Brain microvascular endothelial cell (primary cell): ENCODE measurements at regions not wholly inside any gene's neighbourhood (a gene's known extent, or its start where the extent isn't known, plus 50 kb on each side); places are given as distances from the start of the nearest gene placed in this dataset.
"Not testable (repeated sequence)": the region's sequence is repeated elsewhere in the genome, so short reads cannot be mapped to it uniquely, and the experiment has no call there.

Experiments
- DNase-seq: peaks from one replicate; pipeline ENCODE4 v3.0.0-alpha.2; 2020
- H3K27ac ChIP-seq: fragments of 250-450 bp; sonication (Bioruptor Pico); 2 replicates; pipeline ENCODE4 v1.5.1; 2020; ENCODE audit warnings: mild to moderate bottlenecking, moderate library complexity
- H3K27me3 ChIP-seq: fragments of 250-450 bp; sonication (Bioruptor Pico); replicated peaks from 2 replicates; pipeline ENCODE4 v1.5.1; 2020; ENCODE audit warnings: mild to moderate bottlenecking
- H3K36me3 ChIP-seq: fragments of 250-450 bp; sonication (Bioruptor Pico); replicated peaks from 2 replicates; pipeline ENCODE4 v1.5.1; 2020; ENCODE audit warnings: mild to moderate bottlenecking
- H3K4me3 ChIP-seq: 2 replicates; pipeline ENCODE4 v1.5.1; 2011; ENCODE audit warnings: low read depth, mild to moderate bottlenecking, control low read depth, low read length, moderate library complexity
- in situ Hi-C: cut with HindIII; loops from 2 replicates; pipeline ENCODE4 v1.10.0; 2017; ENCODE audit warnings: low sequenced_read_pairs, low pct_ligation_motif_present
- TF ChIP-seq, protein P1 (sequence below): IDR thresholded peaks from 2 replicates; pipeline ENCODE4 v1.5.1; 2011; ENCODE audit warnings: low read depth, mild to moderate bottlenecking, moderate library complexity, low read length, control low read depth, inconsistent platforms; ENCODE audit errors: missing control alignments

DNA sequence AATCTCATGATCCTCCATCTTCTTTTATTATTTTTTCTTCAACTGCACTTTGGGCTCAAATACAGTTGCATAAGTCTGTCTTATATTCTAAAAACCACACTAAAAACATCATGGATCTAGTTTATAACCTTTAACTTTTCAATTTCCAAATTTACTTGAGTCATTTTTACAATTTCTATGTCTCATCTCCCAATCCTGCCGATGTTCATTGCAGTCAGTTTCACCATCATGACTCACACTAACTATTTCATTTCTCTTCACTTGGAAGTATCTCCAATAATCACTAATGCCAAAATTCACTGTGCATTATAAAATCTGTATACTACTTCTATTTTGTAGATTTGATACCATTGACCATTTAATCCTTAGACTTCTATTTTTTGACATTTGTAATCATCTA lies 806.9 kb upstream of the SORCS1 start:
- Histone ChIP-seq H3K36me3 (no peaks in the 10 kb centered on the region), H3K4me3 (no peak overlapping the region), H3K27me3 (no peaks in the 10 kb centered on the region), H3K27ac (no peak overlapping the region)
- in situ Hi-C loops = no loop called here
- TF ChIP-seq, protein P1, sequence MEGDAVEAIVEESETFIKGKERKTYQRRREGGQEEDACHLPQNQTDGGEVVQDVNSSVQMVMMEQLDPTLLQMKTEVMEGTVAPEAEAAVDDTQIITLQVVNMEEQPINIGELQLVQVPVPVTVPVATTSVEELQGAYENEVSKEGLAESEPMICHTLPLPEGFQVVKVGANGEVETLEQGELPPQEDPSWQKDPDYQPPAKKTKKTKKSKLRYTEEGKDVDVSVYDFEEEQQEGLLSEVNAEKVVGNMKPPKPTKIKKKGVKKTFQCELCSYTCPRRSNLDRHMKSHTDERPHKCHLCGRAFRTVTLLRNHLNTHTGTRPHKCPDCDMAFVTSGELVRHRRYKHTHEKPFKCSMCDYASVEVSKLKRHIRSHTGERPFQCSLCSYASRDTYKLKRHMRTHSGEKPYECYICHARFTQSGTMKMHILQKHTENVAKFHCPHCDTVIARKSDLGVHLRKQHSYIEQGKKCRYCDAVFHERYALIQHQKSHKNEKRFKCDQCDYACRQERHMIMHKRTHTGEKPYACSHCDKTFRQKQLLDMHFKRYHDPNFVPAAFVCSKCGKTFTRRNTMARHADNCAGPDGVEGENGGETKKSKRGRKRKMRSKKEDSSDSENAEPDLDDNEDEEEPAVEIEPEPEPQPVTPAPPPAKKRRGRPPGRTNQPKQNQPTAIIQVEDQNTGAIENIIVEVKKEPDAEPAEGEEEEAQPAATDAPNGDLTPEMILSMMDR = no peak
- no peak for DNase-seq

DNA sequence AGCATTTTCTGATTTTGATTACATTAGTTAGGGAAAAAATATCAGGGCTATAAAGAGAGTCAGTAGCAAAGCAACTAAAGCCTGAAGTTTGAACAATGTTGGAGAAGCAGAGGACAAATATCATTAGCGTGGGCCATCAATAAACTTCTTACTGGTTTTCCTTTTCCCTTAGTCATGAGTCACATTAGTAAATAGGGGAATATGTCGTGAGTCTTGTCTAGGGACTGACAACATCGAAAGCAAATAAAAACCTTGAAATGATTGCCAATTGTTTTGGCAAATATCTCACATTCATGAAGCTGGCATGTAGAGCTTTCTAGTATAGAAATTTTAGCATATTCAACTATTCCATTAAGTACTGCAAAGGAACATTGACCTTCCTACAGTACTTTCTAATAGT lies 806.0 kb upstream of the SORCS1 start:
- DNase-seq = no peak
- H3K27ac ChIP-seq = no peak overlapping the region
- H3K4me3 ChIP-seq = no peak overlapping the region
- H3K36me3 ChIP-seq = no peaks in the 10 kb centered on the region
- TF ChIP-seq, protein P1 = no peak
- no peaks in the 10 kb centered on the region for H3K27me3 ChIP-seq
- in situ Hi-C loops = no loop called here

DNA sequence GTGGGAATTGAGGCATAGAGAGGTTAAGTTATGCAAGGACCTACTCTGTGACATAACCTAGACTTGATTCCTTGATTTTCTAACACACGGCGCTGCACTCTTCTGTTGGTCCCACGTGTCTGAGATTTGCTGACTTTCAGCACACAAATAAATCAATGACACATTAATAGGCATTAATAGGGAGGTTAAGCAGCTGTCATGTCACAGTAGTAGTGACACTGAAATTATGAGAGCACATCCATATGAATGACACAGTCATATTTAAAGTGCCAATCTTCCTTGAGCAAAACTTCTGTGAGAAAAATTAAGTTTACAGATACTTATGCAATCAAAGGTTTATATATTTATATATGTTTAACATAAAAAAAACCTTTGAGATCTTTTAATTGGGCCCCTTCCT lies 805.4 kb upstream of the SORCS1 start:
- Histone ChIP-seq H3K27ac (no peak overlapping the region), H3K27me3 (no peaks in the 10 kb centered on the region), H3K36me3 (no peaks in the 10 kb centered on the region), H3K4me3 (no peak overlapping the region)
- no peak for DNase-seq
- in situ Hi-C loops = no loop called here
- TF ChIP-seq, protein P1 = no peak

DNA sequence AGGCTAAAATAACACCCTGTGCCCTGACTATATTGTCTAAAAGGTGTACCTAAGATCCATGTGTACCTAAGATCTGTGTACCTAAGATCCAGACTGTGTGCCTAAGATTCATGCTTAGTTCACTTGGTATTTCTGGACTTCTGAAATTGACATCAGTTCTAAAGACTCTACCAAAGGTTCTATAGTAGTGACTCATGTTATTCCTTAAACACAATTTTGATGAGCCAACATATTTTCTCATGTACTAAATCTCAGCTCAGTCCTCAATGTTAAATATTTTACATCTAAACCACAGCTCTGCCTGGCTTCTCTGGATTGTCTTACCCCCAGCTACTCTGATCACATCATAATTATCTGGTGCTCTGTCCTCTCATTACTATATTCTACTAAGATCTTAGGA lies 802.3 kb upstream of the SORCS1 start:
- DNase-seq = no peak
- in situ Hi-C loops = no loop called here
- Histone ChIP-seq H3K36me3 (no peaks in the 10 kb centered on the region), H3K27me3 (no peaks in the 10 kb centered on the region), H3K27ac (no peak overlapping the region), H3K4me3 (no peak overlapping the region)
- TF ChIP-seq, protein P1 = no peak

DNA sequence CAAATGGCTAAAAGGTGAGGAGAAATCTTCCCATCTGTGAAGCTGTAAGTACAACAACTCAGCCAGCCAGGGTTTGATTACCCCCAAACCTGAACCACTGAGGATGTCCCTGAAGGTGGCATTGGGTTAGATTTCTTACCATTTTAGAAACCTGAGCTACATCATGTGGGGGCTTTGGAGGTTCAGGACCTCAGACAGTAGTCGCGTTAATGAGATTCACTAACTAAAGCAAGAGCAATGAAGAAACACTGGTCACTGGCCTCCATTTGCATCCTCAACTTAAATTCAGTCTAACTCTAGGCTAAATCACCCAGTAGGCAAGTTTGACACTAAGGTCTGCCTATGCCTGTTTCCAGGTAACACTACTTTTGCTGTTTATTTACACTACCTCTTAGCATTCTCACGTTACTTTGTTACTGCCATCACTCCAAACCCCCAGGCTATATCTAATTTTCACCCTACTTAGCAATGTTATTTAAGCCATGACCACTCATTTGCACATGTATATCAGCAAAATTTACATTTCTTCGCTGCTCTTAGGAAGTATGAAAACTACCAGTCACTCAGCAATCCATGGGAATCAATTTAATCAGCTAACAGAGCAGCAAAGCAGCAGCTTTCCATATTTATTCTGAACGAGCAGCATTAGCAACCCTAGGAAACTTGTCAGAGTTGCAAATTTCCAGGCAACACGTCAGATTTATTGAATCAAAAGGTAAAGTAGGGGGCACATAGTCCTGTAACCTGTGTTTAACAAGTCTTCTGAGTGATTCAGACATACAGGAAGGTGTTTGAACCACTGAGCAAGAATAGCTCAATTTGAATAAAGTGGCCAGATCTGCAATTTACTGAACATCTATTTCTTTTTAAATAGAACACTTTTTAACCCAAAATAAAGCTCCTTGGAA lies 788.4 kb upstream of the SORCS1 start:
- no peak for DNase-seq
- Histone ChIP-seq H3K27me3 (no peaks in the 10 kb centered on the region), H3K36me3 (no peaks in the 10 kb centered on the region), H3K27ac (no peak overlapping the region), H3K4me3 (no peak overlapping the region)
- TF ChIP-seq, protein P1 = no peak
- in situ Hi-C loops = no loop called here

DNA sequence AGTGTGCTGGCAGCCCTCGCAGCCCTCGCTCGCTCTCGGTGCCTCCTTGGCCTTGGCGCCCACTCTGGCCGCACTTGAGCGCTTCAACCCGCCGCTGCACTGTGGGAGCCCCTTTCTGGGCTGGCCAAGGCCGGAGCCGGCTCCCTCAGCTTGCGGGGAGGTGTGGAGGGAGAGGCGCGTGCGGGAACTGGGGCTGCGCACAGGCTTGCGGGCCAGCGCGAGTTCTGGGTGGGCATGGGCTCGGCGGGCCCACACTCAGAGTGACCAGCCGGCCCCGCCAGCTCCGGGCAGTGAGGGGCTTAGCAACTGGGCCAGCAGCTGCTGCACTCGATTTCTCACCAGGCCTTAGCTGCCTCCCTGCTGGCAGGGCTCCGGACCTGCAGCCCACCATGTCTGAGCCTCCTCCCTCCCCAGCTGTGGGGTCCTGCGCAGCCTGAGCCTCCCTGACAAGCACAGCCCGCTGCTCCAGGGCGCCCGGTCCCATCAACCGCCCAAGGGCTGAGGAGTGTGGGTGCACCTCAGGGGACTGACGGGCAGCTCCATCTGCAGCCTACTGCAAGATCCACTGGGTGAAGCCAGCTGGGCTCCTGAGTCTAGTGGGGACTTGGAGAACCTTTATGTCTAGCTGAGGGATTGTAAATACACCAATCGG lies 786.0 kb upstream of the SORCS1 start:
- H3K27me3 ChIP-seq, in situ Hi-C loops, H3K36me3 ChIP-seq, H3K27ac ChIP-seq, DNase-seq, H3K4me3 ChIP-seq: not testable (repeated sequence)
